ENCODE measurements at regions not wholly inside any gene's neighbourhood (a gene's known extent, or its start where the extent isn't known, plus 50 kb on each side); places are given as distances from the start of the nearest gene placed in this dataset.

DNA sequence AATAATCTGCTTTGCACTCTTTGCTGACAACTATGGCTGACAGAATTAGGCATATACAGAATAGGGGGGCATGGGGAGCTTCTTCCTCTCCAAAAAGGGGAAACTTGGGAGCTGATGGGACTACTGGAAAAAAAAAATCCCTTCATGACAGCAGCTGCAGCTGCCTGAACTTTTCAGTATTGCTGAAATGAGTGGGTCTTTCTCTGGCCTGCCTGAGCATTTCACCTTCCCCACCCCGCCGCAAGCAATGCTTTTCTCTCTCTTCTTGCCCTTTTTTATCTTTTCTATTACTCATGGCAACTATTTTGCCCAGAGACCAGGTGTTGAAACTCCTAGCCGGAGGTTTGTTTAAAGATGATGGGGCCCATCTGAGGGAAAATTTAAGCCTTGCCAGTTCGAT lies 244.9 kb downstream of the SEMA3D start:
- no peak for DNase-seq (ENCODE audit: low read depth, low spot score)
- TF ChIP-seq CTCF (conservative IDR thresholded peaks at IDR 0.05) = no peak
- Mint-ChIP-seq H3K36me3 (ENCODE audit: low read depth) (no peaks in the 10 kb centered on the region), H3K4me1 (no peaks in the 10 kb centered on the region), H3K27me3 (ENCODE audit: low read depth) (no peaks in the 10 kb centered on the region), H3K9me3 (no peaks in the 10 kb centered on the region), H3K4me3 (no peak overlapping the region), H3K27ac (ENCODE audit: unreplicated experiment) (no peak overlapping the region)

- TF ChIP-seq CTCF (conservative IDR thresholded peaks at IDR 0.05) = no peak
- Mint-ChIP-seq H3K36me3 (ENCODE audit: low read depth) (no peaks in the 10 kb centered on the region), H3K27ac (ENCODE audit: unreplicated experiment) (no peak overlapping the region), H3K4me1 (no peaks in the 10 kb centered on the region), H3K4me3 (no peak overlapping the region), H3K27me3 (ENCODE audit: low read depth) (no peaks in the 10 kb centered on the region), H3K9me3 (no peaks in the 10 kb centered on the region)
- no peak for DNase-seq (ENCODE audit: low read depth, low spot score)
These were observed 245.6 kb downstream of the SEMA3D start for GRCh38 chr7:84941291-84941690.

DNA sequence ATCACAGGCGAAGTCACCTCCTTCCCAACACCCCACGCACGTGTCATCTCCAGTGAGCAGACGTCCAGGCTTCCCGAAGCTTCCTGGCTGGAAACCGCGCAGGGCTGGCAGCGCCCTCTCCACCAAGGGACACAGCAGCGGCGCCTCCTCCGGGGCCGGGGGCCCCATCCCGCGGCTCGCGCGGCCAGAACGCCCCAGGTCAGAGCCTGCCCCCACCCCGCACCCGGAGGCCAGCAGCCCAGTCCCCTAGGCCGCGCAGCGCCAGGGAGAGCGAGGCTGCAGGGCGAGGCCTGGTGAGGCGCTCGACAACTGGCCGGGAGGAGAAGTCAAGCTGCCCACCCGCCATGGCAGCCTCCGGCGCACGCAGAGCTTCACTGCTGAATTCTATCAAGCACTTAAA lies 247.0 kb downstream of the SEMA3D start:
- H3K36me3 Mint-ChIP-seq (ENCODE audit: low read depth) = no peaks in the 10 kb centered on the region
- H3K9me3 Mint-ChIP-seq = no peaks in the 10 kb centered on the region
- H3K27me3 Mint-ChIP-seq (ENCODE audit: low read depth) = no peaks in the 10 kb centered on the region
- no peaks in the 10 kb centered on the region for H3K4me1 Mint-ChIP-seq
- no peak for TF ChIP-seq CTCF (conservative IDR thresholded peaks at IDR 0.05)
- no peak overlapping the region for H3K4me3 Mint-ChIP-seq
- H3K27ac Mint-ChIP-seq (ENCODE audit: unreplicated experiment) = no peak overlapping the region
- DNase-seq (ENCODE audit: low read depth, low spot score) = no peak

DNA sequence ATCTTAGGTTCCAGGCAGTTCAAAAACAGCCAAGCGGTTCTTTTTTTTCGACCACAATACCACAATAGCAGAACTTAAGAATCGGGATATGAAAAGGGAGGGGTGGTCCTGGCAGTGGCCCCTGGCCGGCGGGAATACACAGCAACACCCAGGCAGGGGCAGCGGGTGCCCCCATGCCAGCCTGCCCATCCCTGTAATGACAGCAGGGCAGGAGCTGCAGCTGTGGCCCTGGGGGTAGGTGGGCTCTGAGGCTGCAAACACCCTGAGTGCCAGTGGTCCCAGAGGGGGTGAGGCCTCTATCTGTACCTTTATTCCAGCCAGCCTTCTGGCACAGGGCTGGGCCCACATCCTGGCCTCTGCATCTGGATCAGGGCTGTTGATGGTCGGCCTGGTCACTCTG lies 247.4 kb downstream of the SEMA3D start:
- H3K4me3 Mint-ChIP-seq = no peak overlapping the region
- DNase-seq (ENCODE audit: low read depth, low spot score) = no peak
- no peak overlapping the region for H3K27ac Mint-ChIP-seq (ENCODE audit: unreplicated experiment)
- H3K9me3 Mint-ChIP-seq = no peaks in the 10 kb centered on the region
- H3K36me3 Mint-ChIP-seq (ENCODE audit: low read depth) = no peaks in the 10 kb centered on the region
- no peaks in the 10 kb centered on the region for H3K27me3 Mint-ChIP-seq (ENCODE audit: low read depth)
- TF ChIP-seq CTCF (conservative IDR thresholded peaks at IDR 0.05) = no peak
- H3K4me1 Mint-ChIP-seq = no peaks in the 10 kb centered on the region

DNA sequence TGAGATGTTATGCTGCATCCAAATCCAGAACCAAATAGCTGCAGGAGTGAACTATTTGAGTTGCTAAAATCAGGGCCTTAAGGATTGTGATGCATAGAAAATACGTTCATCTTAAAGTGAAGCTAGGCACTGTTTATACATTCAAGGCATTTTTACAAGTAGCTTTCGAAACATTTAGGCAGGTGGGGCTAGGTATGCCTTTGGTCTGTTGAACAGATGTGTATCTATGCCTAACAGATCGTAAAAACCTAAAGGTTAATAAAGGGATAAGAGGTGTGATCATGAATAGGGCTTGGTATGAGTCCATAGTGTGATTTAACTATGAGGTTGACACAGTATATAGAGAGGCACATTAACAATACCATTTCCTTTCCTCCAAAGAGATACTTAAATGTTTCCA lies 262.5 kb downstream of the SEMA3D start:
- TF ChIP-seq CTCF (conservative IDR thresholded peaks at IDR 0.05) = no peak
- no peak for DNase-seq (ENCODE audit: low read depth, low spot score)
- H3K27me3 Mint-ChIP-seq (ENCODE audit: low read depth) = no peaks in the 10 kb centered on the region
- no peak overlapping the region for H3K27ac Mint-ChIP-seq (ENCODE audit: unreplicated experiment)
- H3K36me3 Mint-ChIP-seq (ENCODE audit: low read depth) = no peaks in the 10 kb centered on the region
- H3K4me1 Mint-ChIP-seq = no peaks in the 10 kb centered on the region
- no peak overlapping the region for H3K4me3 Mint-ChIP-seq
- no peaks in the 10 kb centered on the region for H3K9me3 Mint-ChIP-seq

DNA sequence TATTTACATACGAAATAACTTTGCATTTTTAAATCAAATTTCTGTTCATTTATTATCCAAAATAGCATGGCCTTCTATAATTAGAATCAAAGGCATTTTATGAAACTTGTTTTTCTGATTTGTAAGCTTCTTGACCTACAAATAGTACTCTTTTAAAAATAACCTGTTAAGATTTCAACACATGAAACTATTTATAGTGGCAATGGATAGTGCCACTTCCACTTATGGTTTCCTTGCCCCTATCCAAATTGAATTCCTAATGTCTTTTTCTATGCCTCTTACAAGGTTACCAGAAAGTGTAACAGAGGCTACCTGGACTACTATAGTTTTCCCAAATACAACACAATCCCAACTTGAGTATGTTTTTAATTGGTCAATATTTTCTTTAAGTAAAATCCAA lies 263.5 kb downstream of the SEMA3D start:
- no peak for TF ChIP-seq CTCF (conservative IDR thresholded peaks at IDR 0.05)
- peaks cover 4% of the 10 kb centered on the region for H3K9me3 Mint-ChIP-seq
- no peaks in the 10 kb centered on the region for H3K4me1 Mint-ChIP-seq
- DNase-seq (ENCODE audit: low read depth, low spot score) = no peak
- no peaks in the 10 kb centered on the region for H3K36me3 Mint-ChIP-seq (ENCODE audit: low read depth)
- H3K27me3 Mint-ChIP-seq (ENCODE audit: low read depth) = no peaks in the 10 kb centered on the region
- no peak overlapping the region for H3K4me3 Mint-ChIP-seq
- no peak overlapping the region for H3K27ac Mint-ChIP-seq (ENCODE audit: unreplicated experiment)
